B cell (primary cell): ENCODE measurements at regions not wholly inside any gene's neighbourhood (a gene's known extent, or its start where the extent isn't known, plus 50 kb on each side); places are given as distances from the start of the nearest gene placed in this dataset.

Source experiments
- ATAC-seq: fragments of 200-7000 bp; cut with Tn5 transposase; one replicate; pipeline ENCODE4 v1.10.0; 2021; ENCODE audit warnings: low read depth, mild to moderate bottlenecking, moderate number of reproducible peaks, moderate library complexity
- CTCF ChIA-PET: fragments of 350-600 bp; sonication (Branson Sonifier 250); formaldehyde crosslinking; loops from one replicate; lab custom pipeline; 2021; ENCODE audit warnings: antibody characterized with exemption, inconsistent platforms; lab: Charles Lee
- POLR2A ChIA-PET: fragments of 350-600 bp; sonication (Branson Sonifier 250); formaldehyde crosslinking; loops from one replicate; lab custom pipeline; 2021; ENCODE audit warnings: antibody characterized with exemption; lab: Charles Lee
- DNase-seq: peaks from one replicate; pipeline ENCODE4 v3.0.0; 2013
- H2AFZ ChIP-seq: 2 replicates; pipeline ENCODE4 v1.6.1; 2012; ENCODE audit warnings: mild to moderate bottlenecking, low read depth, low read length; ENCODE audit not compliant: insufficient read depth, poor library complexity, severe bottlenecking
- H3K27ac ChIP-seq, 2 donors: 1 replicate in 1 of 2; 2 replicates in 1 of 2; pipeline ENCODE4 v1.5.1; 2012 to 2013; ENCODE audit warnings: low read length in 2 of 2, mild to moderate bottlenecking in 2 of 2, moderate library complexity in 1 of 2
- H3K27me3 ChIP-seq, 4 experiments: fragments of 200-600 bp in 1 of 4; sonication (generic) in 1 of 4; replicated peaks in 1 of 4; 1 replicate in 2 of 4; 2 replicates in 2 of 4; pipeline versions ENCODE4 v1.6.1 to v1.7.0; 2013 to 2016; ENCODE audit warnings: low read length in 3 of 4, mild to moderate bottlenecking in 2 of 4, mixed read lengths in 1 of 4, moderate library complexity in 1 of 4; ENCODE audit not compliant: insufficient read depth in 4 of 4, control insufficient read depth in 3 of 4; ENCODE audit errors: control extremely low read depth in 1 of 4
- H3K36me3 ChIP-seq, 2 experiments: replicated peaks in 1 of 2; 1 replicate in 1 of 2; 2 replicates in 1 of 2; pipeline versions ENCODE4 v1.6.1 to v1.7.1; 2013; ENCODE audit warnings: low read length in 1 of 2; ENCODE audit not compliant: insufficient read depth in 2 of 2, control insufficient read depth in 1 of 2; ENCODE audit errors: control extremely low read depth in 1 of 2, extremely low read depth in 1 of 2
- H3K4me1 ChIP-seq, 2 donors: fragments of 200-600 bp in 1 of 2; sonication (generic) in 1 of 2; 1 replicate in 1 of 2; 2 replicates in 1 of 2; pipeline versions ENCODE4 v1.5.1 to v1.6.1; 2013 to 2017; ENCODE audit warnings: low read length in 2 of 2; ENCODE audit not compliant: control insufficient read depth in 2 of 2, insufficient read depth in 2 of 2
- H3K4me2 ChIP-seq: replicated peaks from 2 replicates; pipeline ENCODE3; 2012; ENCODE audit warnings: mild to moderate bottlenecking, low read depth, low read length; ENCODE audit not compliant: poor library complexity, severe bottlenecking
- H3K4me3 ChIP-seq, 5 experiments: fragments of 200-600 bp in 1 of 5; sonication (generic) in 1 of 5; 1 replicate in 3 of 5; 2 replicates in 2 of 5; pipeline versions ENCODE4 v1.5.1 to v1.7.0; 2011 to 2016; ENCODE audit warnings: low read length in 4 of 5, mild to moderate bottlenecking in 4 of 5, low read depth in 2 of 5, control low read depth in 1 of 5, moderate library complexity in 1 of 5; ENCODE audit not compliant: insufficient read depth in 1 of 5; ENCODE audit errors: control extremely low read depth in 1 of 5, extremely low read depth in 1 of 5
- H3K79me2 ChIP-seq: fragments of 200-600 bp; sonication (generic); one replicate; pipeline ENCODE4 v1.6.0; 2016; ENCODE audit warnings: low read length; ENCODE audit not compliant: control insufficient read depth, insufficient read depth
- H3K9ac ChIP-seq: fragments of 200-600 bp; sonication (generic); 2 replicates; pipeline ENCODE4 v1.6.1; 2017; ENCODE audit warnings: mild to moderate bottlenecking, low read length, moderate library complexity
- H3K9me3 ChIP-seq, 3 donors: one replicate each; pipeline versions ENCODE4 v1.6.1 to v1.7.1; 2013; ENCODE audit warnings: low read length in 2 of 3; ENCODE audit not compliant: control insufficient read depth in 2 of 3, insufficient read depth in 1 of 3; ENCODE audit errors: control extremely low read depth in 1 of 3
- H4K20me1 ChIP-seq: 2 replicates; pipeline ENCODE4 v1.6.0; 2012; ENCODE audit warnings: mild to moderate bottlenecking, low read length; ENCODE audit not compliant: insufficient read depth, control insufficient read depth, poor library complexity, severe bottlenecking
- H3K27ac Mint-ChIP-seq: one replicate; pipeline ENCODE4 v1.8.0; 2021; ENCODE audit warnings: mixed read lengths
- H3K27me3 Mint-ChIP-seq: one replicate; pipeline ENCODE4 v1.8.0; 2021; ENCODE audit warnings: mixed read lengths
- H3K4me1 Mint-ChIP-seq: one replicate; pipeline ENCODE4 v1.8.0; 2021; ENCODE audit warnings: mixed read lengths
- H3K4me3 Mint-ChIP-seq: one replicate; pipeline ENCODE4 v1.8.0; 2021; ENCODE audit warnings: mixed read lengths
- H3K9me3 Mint-ChIP-seq: one replicate; pipeline ENCODE4 v1.8.0; 2022; ENCODE audit warnings: mixed read lengths; ENCODE audit not compliant: insufficient read depth
- EZH2 ChIP-seq: IDR thresholded peaks from 2 replicates; pipeline ENCODE4 v1.6.1; 2012; ENCODE audit warnings: borderline replicate concordance, low read depth, mild to moderate bottlenecking, moderate library complexity, low read length; ENCODE audit not compliant: insufficient read depth, poor library complexity, severe bottlenecking
- WGBS: methylation state at CpG from one replicate; pipeline ENCODE4 v1.1.5; 2013; ENCODE audit warnings: missing lambda C conversion rate; ENCODE audit not compliant: insufficient coverage; 5-methylcytosine and 5-hydroxymethylcytosine counted together
- intact Hi-C: fragments of 100-400 bp; cut with micrococcal nuclease; formaldehyde crosslinking; loops from one replicate; pipeline ENCODE4 v1.10.0; 2022
- TF ChIP-seq, protein P1 (sequence below): fragments of 200-600 bp; IDR thresholded peaks from one replicate; pipeline ENCODE4 v1.8.0; 2022; ENCODE audit warnings: antibody characterized with exemption, mild to moderate bottlenecking

GRCh38 chr9:79021084-79021483, 550.7 kb upstream of the TLE4 start:
- no peaks in the 10 kb centered on the region for H3K79me2 ChIP-seq
- WGBS: no CpG with 5 or more reads among the region's 1 CpG
- peaks cover 1% of the 10 kb centered on the region for H3K4me1 Mint-ChIP-seq
- H3K4me3 ChIP-seq: no peak overlapping the region
- CTCF ChIA-PET: no interaction called here
- no peak overlapping the region for H3K4me2 ChIP-seq
- DNase-seq: no peak
- no peaks in the 10 kb centered on the region for H3K27me3 ChIP-seq
- H3K27me3 Mint-ChIP-seq: no peaks in the 10 kb centered on the region
- ATAC-seq: no peak
- H3K27ac Mint-ChIP-seq: no peak overlapping the region
- H3K4me1 ChIP-seq: peaks cover under 1 to 1% of the 10 kb centered on the region in 2 donors
- TF ChIP-seq EZH2: no peak
- TF ChIP-seq, protein P1, sequence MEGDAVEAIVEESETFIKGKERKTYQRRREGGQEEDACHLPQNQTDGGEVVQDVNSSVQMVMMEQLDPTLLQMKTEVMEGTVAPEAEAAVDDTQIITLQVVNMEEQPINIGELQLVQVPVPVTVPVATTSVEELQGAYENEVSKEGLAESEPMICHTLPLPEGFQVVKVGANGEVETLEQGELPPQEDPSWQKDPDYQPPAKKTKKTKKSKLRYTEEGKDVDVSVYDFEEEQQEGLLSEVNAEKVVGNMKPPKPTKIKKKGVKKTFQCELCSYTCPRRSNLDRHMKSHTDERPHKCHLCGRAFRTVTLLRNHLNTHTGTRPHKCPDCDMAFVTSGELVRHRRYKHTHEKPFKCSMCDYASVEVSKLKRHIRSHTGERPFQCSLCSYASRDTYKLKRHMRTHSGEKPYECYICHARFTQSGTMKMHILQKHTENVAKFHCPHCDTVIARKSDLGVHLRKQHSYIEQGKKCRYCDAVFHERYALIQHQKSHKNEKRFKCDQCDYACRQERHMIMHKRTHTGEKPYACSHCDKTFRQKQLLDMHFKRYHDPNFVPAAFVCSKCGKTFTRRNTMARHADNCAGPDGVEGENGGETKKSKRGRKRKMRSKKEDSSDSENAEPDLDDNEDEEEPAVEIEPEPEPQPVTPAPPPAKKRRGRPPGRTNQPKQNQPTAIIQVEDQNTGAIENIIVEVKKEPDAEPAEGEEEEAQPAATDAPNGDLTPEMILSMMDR: no peak
- H3K36me3 ChIP-seq: no peaks in the 10 kb centered on the region
- H3K9ac ChIP-seq: no peak overlapping the region
- no peaks in the 10 kb centered on the region for H3K9me3 ChIP-seq
- intact Hi-C loops: no loop called here
- no peak overlapping the region for H2AFZ ChIP-seq
- no peaks in the 10 kb centered on the region for H3K9me3 Mint-ChIP-seq
- H4K20me1 ChIP-seq: no peaks in the 10 kb centered on the region
- no peak overlapping the region for H3K27ac ChIP-seq
- POLR2A ChIA-PET: no interaction called here
- H3K4me3 Mint-ChIP-seq: no peak overlapping the region

DNA sequence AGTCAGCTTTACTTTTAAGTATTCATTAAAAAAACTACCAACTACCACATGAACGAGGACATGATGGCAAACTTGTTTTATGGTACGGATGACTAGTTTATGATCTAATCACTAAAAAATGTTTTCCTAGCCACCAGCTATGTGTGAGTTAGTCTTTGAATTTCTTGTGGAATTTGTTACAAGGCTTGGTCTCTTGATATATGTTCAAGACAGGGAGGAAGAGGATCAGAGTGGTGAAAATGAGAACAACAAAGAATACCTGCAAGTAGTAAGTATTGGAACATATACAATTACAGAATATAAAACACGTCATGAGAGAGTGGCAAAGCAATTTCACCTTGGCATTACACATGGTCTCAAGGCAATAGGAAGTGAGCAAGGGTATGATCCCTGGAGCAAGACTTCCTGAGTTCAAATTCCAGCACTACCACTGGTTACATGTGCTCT, 548.6 kb upstream of the TLE4 start:
- H2AFZ ChIP-seq: no peak overlapping the region
- H3K4me1 ChIP-seq: peaks cover 7 to 10% of the 10 kb centered on the region in 2 donors
- H3K4me2 ChIP-seq: no peak overlapping the region
- DNase-seq (no peak), ATAC-seq (no peak)
- intact Hi-C loops: no loop called here
- Mint-ChIP-seq H3K4me3 (no peak overlapping the region), H3K27ac (no peak overlapping the region), H3K9me3 (no peaks in the 10 kb centered on the region), H3K27me3 (no peaks in the 10 kb centered on the region), H3K4me1 (peaks cover 10% of the 10 kb centered on the region)
- no peak for TF ChIP-seq EZH2
- TF ChIP-seq, protein P1: no peak
- H3K4me3 ChIP-seq: no peak overlapping the region
- no peak overlapping the region for H3K27ac ChIP-seq
- no peaks in the 10 kb centered on the region for H3K36me3 ChIP-seq
- CTCF ChIA-PET: no interaction called here
- 100% methylated on average over 1 of the region's 3 CpGs for WGBS
- POLR2A ChIA-PET: no interaction called here
- no peaks in the 10 kb centered on the region for H3K79me2 ChIP-seq
- H4K20me1 ChIP-seq: no peaks in the 10 kb centered on the region
- no peak overlapping the region for H3K9ac ChIP-seq
- H3K27me3 ChIP-seq: no peaks in the 10 kb centered on the region
- no peaks in the 10 kb centered on the region for H3K9me3 ChIP-seq
